ENCODE measurements at regions not wholly inside any gene's neighbourhood (a gene's known extent, or its start where the extent isn't known, plus 50 kb on each side); places are given as distances from the start of the nearest gene placed in this dataset.
"Not testable (repeated sequence)": the region's sequence is repeated elsewhere in the genome, so short reads cannot be mapped to it uniquely, and the experiment has no call there.

DNA sequence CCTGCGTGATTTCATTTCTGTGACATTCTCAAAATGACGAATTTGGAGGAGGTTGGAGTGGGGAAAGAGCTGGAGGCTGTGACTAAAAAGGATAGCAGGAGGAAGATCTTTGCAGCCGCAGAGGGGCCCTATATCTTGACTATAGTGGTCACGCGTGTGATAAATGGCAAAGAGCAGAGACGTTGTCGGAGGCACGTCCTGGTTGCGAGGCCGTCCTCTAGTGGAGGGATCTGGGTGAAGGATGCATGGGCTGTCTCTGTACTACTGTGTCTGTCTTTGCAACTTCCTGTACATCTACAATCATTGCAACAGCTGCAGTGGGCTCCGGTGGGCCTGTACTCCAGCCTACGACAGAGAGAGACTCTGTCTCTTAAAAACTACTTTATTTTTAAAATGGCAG lies 76.6 kb downstream of the YTHDF1 start:
- Histone ChIP-seq H3K4me3 (no peak overlapping the region), H3K4me1 (no peaks in the 10 kb centered on the region), H3K27me3 (peaks cover 0 to 11% of the 10 kb centered on the region in 2 donors), H3K9me3 (no peaks in the 10 kb centered on the region), H3K36me3 (no peaks in the 10 kb centered on the region), H3K27ac (no peak overlapping the region)
- DNase-seq (ENCODE audit: low spot score in 2 of 2): no peak
- TF ChIP-seq EP300 (IDR thresholded peaks at IDR 0.05) (no peak), POLR2A (IDR thresholded peaks at IDR 0.05) (no peak)
- WGBS, 2 donors: 69% methylated on average over 12 of the region's 12 CpGs

DNA sequence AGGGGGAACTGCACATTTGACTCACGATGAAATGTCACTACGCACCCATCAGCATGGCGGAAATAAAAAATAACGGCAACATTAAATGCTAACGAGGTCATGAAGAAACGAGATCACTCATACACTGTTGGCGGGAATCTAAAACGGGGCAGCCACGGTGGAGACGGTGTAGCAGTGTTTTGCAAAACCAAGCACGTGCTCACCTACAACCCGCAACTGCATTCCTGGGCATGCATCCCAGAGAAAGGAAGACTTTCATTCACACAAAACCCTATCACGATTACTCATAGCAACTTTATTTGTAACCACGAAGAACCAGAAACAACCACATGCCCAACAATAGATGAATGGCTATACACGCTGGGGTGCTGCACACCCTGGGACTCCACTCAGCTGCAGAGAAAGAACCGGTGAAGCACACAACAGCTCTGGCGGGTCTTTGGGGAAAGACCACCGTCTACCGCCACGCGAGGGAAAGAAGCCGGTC lies 77.0 kb downstream of the YTHDF1 start:
- Histone ChIP-seq H3K27me3 (peaks cover 0 to 11% of the 10 kb centered on the region in 2 donors), H3K27ac (no peak overlapping the region), H3K4me3 (no peak overlapping the region), H3K4me1 (no peaks in the 10 kb centered on the region), H3K36me3 (no peaks in the 10 kb centered on the region), H3K9me3 (no peaks in the 10 kb centered on the region)
- TF ChIP-seq, protein P1, sequence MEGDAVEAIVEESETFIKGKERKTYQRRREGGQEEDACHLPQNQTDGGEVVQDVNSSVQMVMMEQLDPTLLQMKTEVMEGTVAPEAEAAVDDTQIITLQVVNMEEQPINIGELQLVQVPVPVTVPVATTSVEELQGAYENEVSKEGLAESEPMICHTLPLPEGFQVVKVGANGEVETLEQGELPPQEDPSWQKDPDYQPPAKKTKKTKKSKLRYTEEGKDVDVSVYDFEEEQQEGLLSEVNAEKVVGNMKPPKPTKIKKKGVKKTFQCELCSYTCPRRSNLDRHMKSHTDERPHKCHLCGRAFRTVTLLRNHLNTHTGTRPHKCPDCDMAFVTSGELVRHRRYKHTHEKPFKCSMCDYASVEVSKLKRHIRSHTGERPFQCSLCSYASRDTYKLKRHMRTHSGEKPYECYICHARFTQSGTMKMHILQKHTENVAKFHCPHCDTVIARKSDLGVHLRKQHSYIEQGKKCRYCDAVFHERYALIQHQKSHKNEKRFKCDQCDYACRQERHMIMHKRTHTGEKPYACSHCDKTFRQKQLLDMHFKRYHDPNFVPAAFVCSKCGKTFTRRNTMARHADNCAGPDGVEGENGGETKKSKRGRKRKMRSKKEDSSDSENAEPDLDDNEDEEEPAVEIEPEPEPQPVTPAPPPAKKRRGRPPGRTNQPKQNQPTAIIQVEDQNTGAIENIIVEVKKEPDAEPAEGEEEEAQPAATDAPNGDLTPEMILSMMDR (IDR thresholded peaks at IDR 0.05): no peak
- TF ChIP-seq POLR2A (IDR thresholded peaks at IDR 0.05) (no peak), EP300 (IDR thresholded peaks at IDR 0.05) (no peak)
- no peak for DNase-seq (ENCODE audit: low spot score in 2 of 2)
- WGBS, 2 donors: 70 to 79% methylated on average over 22 of the region's 22 CpGs

GRCh38 chr20:63137851-63138415 lies 78.0 kb downstream of the YTHDF1 start:
- WGBS, 2 donors: 65 to 74% methylated on average over 16 of the region's 16 CpGs
- H3K27me3 ChIP-seq: peaks cover 0 to 16% of the 10 kb centered on the region in 2 donors
- no peak for DNase-seq (ENCODE audit: low spot score in 2 of 2)

DNA sequence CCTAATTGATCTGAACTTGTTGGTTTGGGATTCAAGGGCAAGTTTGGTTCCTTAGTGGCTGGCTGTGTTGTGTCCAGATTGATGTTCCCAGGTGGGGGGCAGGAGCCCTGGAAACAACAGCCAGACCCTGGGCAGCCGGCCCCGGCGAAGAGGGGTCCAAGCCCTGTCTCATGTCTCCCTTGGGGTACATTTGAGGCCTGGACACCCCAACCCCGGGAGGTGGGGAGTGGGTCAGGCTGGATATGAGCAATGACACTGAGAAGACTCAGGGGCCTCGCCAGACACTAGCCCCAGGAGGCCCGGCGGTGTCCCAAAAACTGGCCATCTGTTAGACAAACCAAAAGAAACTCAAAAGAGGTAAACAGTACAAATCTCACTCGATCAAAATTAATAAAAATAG lies 79.6 kb downstream of the YTHDF1 start:
- TF ChIP-seq EP300 (IDR thresholded peaks at IDR 0.05) (no peak), POLR2A (IDR thresholded peaks at IDR 0.05) (no peak)
- TF ChIP-seq, protein P1 (IDR thresholded peaks at IDR 0.05): no peak
- no peak overlapping the region for H3K4me3 ChIP-seq
- no peak for DNase-seq (ENCODE audit: low spot score in 2 of 2)

More at GRCh38 chr20:63137851-63138415, 78.0 kb downstream of the YTHDF1 start:
- Histone ChIP-seq H3K4me3 (no peak overlapping the region), H3K9me3 (no peaks in the 10 kb centered on the region), H3K36me3 (no peaks in the 10 kb centered on the region), H3K4me1 (no peaks in the 10 kb centered on the region), H3K27ac (no peak overlapping the region)
- TF ChIP-seq, protein P1 (IDR thresholded peaks at IDR 0.05): no peak
- no peak for TF ChIP-seq EP300 (IDR thresholded peaks at IDR 0.05)
- no peak for TF ChIP-seq POLR2A (IDR thresholded peaks at IDR 0.05)

DNA sequence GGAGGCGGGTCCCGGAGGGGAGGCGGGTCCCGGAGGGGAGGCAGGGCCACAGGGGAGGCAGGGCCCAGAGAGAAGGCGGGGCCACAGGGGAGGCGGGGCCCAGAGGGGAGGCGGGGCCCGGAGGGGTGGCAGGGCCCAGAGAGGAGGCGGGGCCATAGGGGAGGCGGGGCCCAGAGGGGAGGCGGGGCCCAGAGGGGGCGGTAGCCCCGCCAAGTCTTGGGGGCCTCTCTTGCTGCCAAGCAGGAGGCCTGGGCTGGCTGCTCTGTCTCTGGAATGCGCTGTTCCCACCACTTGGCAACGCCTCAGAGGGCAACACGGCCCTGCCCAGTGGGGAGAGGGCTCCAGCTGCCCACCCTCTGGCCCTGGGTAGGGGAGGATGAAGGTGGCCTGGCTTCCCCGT lies 80.5 kb downstream of the YTHDF1 start:
- no peak overlapping the region for H3K27ac ChIP-seq
- H3K9me3 ChIP-seq: no peaks in the 10 kb centered on the region
- H3K27me3 ChIP-seq: peaks cover 0 to 33% of the 10 kb centered on the region in 2 donors
- no peaks in the 10 kb centered on the region for H3K36me3 ChIP-seq
- H3K4me1 ChIP-seq: no peaks in the 10 kb centered on the region
- DNase-seq (ENCODE audit: low spot score in 2 of 2): no peak
- TF ChIP-seq, protein P1 (IDR thresholded peaks at IDR 0.05): no peak
- TF ChIP-seq EP300 (IDR thresholded peaks at IDR 0.05) (no peak), POLR2A (IDR thresholded peaks at IDR 0.05) (no peak)
- H3K4me3 ChIP-seq: no peak overlapping the region
- 74 to 83% methylated on average over 8 to 12 of the region's 17 CpGs for WGBS, 2 donors

More for the DNA sequence above, 79.6 kb downstream of the YTHDF1 start:
- H3K27ac ChIP-seq: no peak overlapping the region
- 66 to 82% methylated on average over 8 of the region's 8 CpGs for WGBS, 2 donors
- no peaks in the 10 kb centered on the region for H3K9me3 ChIP-seq
- H3K4me1 ChIP-seq: no peaks in the 10 kb centered on the region
- H3K36me3 ChIP-seq: no peaks in the 10 kb centered on the region
- peaks cover 0 to 31% of the 10 kb centered on the region in 2 donors for H3K27me3 ChIP-seq

DNA sequence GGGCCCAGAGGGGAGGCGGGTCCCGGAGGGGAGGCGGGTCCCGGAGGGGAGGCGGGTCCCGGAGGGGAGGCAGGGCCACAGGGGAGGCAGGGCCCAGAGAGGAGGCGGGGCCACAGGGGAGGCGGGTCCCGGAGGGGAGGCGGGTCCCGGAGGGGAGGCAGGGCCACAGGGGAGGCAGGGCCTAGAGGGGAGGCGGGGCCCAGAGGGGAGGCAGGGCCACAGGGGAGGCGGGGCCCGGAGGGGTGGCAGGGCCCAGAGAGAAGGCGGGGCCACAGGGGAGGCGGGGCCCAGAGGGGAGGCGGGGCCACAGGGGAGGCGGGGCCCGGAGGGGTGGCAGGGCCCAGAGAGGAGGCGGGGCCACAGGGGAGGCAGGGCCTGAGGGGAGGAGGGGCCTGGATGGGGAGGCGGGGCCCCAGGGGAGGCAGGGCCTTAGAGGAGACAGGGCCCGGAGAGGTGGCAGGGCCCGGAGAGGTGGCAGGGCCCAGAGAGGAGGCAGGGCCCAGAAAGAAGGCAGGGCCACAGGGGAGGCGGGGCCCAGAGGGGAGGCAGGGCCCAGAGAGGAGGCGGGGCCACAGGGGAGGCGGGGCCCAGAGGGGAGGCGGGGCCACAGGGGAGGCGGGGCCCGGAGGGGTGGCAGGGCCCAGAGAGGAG lies 81.1 kb downstream of the YTHDF1 start:
- not testable (repeated sequence) for H3K4me1 ChIP-seq; DNase-seq (ENCODE audit: low spot score in 2 of 2); H3K36me3 ChIP-seq; H3K27ac ChIP-seq; H3K9me3 ChIP-seq; H3K4me3 ChIP-seq
- WGBS, 2 donors: 91% methylated on average over 8 of the region's 29 CpGs; no CpG with 5 or more reads in 1 of the 2 donors
- peaks cover 0 to 39% of the 10 kb centered on the region in 2 donors for H3K27me3 ChIP-seq
